Mucosa of rectum (tissue), 2 donors: ENCODE measurements at regions not wholly inside any gene's neighbourhood (a gene's known extent, or its start where the extent isn't known, plus 50 kb on each side); places are given as distances from the start of the nearest gene placed in this dataset.

Experiments used
- H3K27ac ChIP-seq, 2 donors: one replicate each; pipeline ENCODE4 v1.7.0; 2013; ENCODE audit warnings: inconsistent platforms in 2 of 2, low read depth in 2 of 2, low read length in 2 of 2
- H3K27me3 ChIP-seq, 2 donors: one replicate each; pipeline ENCODE4 v1.7.0; 2013; ENCODE audit warnings: low read length in 2 of 2; ENCODE audit not compliant: control insufficient read depth in 2 of 2, insufficient read depth in 2 of 2
- H3K36me3 ChIP-seq, 2 donors: one replicate each; pipeline ENCODE4 v1.7.0; 2013; ENCODE audit warnings: low read length in 2 of 2; ENCODE audit not compliant: control insufficient read depth in 2 of 2, insufficient read depth in 2 of 2
- H3K4me1 ChIP-seq, 2 donors: one replicate each; pipeline ENCODE4 v1.7.0; 2013; ENCODE audit warnings: low read length in 2 of 2, mild to moderate bottlenecking in 1 of 2; ENCODE audit not compliant: control insufficient read depth in 2 of 2, insufficient read depth in 2 of 2
- H3K4me3 ChIP-seq, 2 donors: one replicate each; pipeline ENCODE4 v1.7.0; 2013; ENCODE audit warnings: low read length in 2 of 2
- H3K9ac ChIP-seq, 2 donors: one replicate each; pipeline ENCODE4 v1.7.0; 2013; ENCODE audit warnings: low read length in 2 of 2, low read depth in 1 of 2, mild to moderate bottlenecking in 1 of 2
- H3K9me3 ChIP-seq, 2 donors: one replicate each; pipeline ENCODE4 v1.7.0; 2013; ENCODE audit warnings: low read length in 2 of 2; ENCODE audit not compliant: control insufficient read depth in 2 of 2
- donor health status: healthy.
- donor health status: Normal muscosa, but diverticular disease.

DNA sequence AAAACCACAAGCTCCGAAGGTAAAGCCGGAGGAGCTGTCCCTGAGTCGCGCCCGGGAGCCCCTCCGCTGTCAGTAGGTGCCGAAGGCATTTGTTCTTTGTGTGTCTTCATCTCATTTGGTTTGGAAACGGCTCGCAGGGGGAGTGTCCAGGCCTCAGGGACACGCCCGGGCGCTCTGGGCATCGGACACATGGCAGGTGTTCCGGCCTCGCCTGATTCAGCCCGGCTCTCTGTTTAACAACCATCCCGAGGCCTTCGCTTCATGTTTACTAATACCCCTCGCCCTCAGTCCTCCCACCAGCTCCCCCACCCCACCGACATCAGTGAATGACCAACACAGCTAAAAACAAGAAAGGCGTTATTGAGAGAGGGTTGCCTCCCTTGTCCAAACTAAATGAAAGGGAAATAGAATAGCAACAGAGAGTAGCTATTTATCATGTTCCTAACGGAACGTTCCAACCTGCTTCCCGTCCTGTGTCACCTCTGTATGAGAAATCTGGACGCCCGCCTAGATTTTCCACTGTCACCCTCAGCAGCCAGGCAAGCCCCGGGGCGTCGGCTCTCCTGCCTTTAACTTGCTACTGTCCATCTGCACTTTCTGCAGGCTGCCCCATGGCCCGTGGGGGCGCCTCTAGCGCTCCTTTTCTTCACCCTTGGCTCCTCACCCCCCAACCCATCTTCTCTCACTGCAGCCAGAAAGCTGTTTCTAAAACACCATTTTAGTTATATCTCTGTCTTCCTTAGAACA, 73.9 kb downstream of the MYCN start:
- Histone ChIP-seq H3K9ac (no peak overlapping the region), H3K27ac (no peak overlapping the region)

DNA sequence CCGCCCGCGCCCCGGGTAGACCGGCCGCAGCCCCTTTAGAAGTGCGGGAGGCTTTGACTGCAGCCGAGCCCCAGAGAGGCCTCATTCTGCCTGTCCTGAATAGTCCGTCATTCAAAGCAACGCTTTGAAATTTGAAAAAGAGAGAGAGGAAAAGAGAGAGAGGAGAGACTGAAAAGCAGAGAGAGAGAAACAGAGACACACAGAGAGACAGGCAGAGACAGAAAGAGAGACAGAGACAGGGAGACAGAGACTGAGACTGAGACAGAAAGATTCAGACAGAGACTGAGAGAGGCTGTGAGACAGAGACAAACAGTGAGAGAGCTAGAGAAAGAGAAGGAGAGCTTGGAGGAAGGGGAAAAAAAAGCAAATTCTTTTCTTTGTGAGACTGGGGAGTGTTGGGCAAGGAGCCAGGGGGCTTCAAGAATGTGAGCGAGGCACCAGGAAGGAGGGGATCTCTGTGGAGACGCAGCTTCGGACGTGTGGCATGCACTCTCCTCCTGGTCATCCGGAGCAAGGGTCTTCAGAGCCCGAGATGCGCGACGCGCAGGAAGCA, 73.1 kb downstream of the MYCN start:
- peaks cover 5 to 14% of the 10 kb centered on the region in 2 donors for H3K4me1 ChIP-seq
- H3K27me3 ChIP-seq, result peaks cover 3 to 4% of the 10 kb centered on the region in 2 donors
- no peaks in the 10 kb centered on the region for H3K9me3 ChIP-seq
- no peaks in the 10 kb centered on the region for H3K36me3 ChIP-seq
- peak overlapping the region in 1 of 2 donors; percentile 15 for H3K4me3 ChIP-seq
- H3K27ac ChIP-seq, result peak overlapping the region; percentile 43
- H3K9ac ChIP-seq, result peak overlapping the region in 1 of 2 donors; percentile 28

More for the DNA sequence above, 73.9 kb downstream of the MYCN start:
- Histone ChIP-seq H3K4me3 (peak overlapping the region in 1 of 2 donors; percentile 15), H3K27me3 (peaks cover 3 to 4% of the 10 kb centered on the region in 2 donors), H3K9me3 (no peaks in the 10 kb centered on the region), H3K4me1 (peaks cover 5 to 14% of the 10 kb centered on the region in 2 donors), H3K36me3 (no peaks in the 10 kb centered on the region)

GRCh38 chr2:16012626-16013358, 72.4 kb downstream of the MYCN start:
- H3K9ac ChIP-seq, result peak overlapping the region in 1 of 2 donors; percentile 28
- H3K36me3 ChIP-seq, result no peaks in the 10 kb centered on the region
- H3K27ac ChIP-seq, result peak overlapping the region; percentile 43
- no peaks in the 10 kb centered on the region for H3K9me3 ChIP-seq
- H3K4me3 ChIP-seq, result no peak overlapping the region
- H3K27me3 ChIP-seq, result peaks cover 3 to 4% of the 10 kb centered on the region in 2 donors
- peaks cover 5 to 14% of the 10 kb centered on the region in 2 donors for H3K4me1 ChIP-seq

GRCh38 chr2:16012029-16012596, 71.8 kb downstream of the MYCN start:
- Histone ChIP-seq H3K9ac (no peak overlapping the region), H3K36me3 (no peaks in the 10 kb centered on the region), H3K4me1 (peaks cover 5 to 14% of the 10 kb centered on the region in 2 donors), H3K27me3 (peaks cover 3 to 4% of the 10 kb centered on the region in 2 donors), H3K9me3 (no peaks in the 10 kb centered on the region), H3K4me3 (no peak overlapping the region), H3K27ac (no peak overlapping the region)

GRCh38 chr2:16011621-16011960, 71.2 kb downstream of the MYCN start:
- Histone ChIP-seq H3K9me3 (no peaks in the 10 kb centered on the region), H3K4me3 (no peak overlapping the region), H3K36me3 (no peaks in the 10 kb centered on the region), H3K27me3 (peaks cover 3 to 4% of the 10 kb centered on the region in 2 donors), H3K4me1 (peaks cover 5 to 17% of the 10 kb centered on the region in 2 donors), H3K27ac (no peak overlapping the region), H3K9ac (no peak overlapping the region)

GRCh38 chr2:16010951-16011620, 70.7 kb downstream of the MYCN start:
- no peak overlapping the region for H3K9ac ChIP-seq
- no peak overlapping the region for H3K4me3 ChIP-seq
- no peaks in the 10 kb centered on the region for H3K9me3 ChIP-seq
- H3K4me1 ChIP-seq, result peaks cover 5 to 22% of the 10 kb centered on the region in 2 donors
- H3K36me3 ChIP-seq, result no peaks in the 10 kb centered on the region
- H3K27ac ChIP-seq, result no peak overlapping the region
- peaks cover 3 to 4% of the 10 kb centered on the region in 2 donors for H3K27me3 ChIP-seq

GRCh38 chr2:16010011-16010410, 69.7 kb downstream of the MYCN start:
- Histone ChIP-seq H3K27ac (no peak overlapping the region), H3K36me3 (no peaks in the 10 kb centered on the region), H3K9ac (no peak overlapping the region), H3K27me3 (peaks cover 3 to 4% of the 10 kb centered on the region in 2 donors), H3K4me3 (no peak overlapping the region), H3K9me3 (no peaks in the 10 kb centered on the region), H3K4me1 (peaks cover 5 to 26% of the 10 kb centered on the region in 2 donors)

DNA sequence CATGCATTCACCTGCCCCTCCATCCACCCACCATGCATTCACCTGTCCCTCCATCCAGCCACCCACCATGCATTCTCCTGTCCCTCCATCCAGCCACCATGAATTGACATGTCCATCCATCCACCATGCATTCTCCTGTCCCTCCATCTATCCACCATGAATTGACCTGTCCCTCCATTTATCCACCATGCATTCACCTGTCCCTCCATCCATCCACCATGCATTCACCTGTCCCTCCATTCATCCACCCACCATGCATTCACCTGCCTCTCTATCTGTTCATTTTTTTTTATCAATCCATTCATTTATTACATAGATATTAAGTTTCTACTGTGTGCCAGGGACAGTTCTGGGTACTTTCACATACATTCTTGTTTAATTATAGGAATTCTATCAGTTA, 69.2 kb downstream of the MYCN start:
- Histone ChIP-seq H3K4me1 (peaks cover 5 to 26% of the 10 kb centered on the region in 2 donors), H3K4me3 (no peak overlapping the region), H3K9ac (no peak overlapping the region), H3K27me3 (peaks cover 3 to 4% of the 10 kb centered on the region in 2 donors), H3K9me3 (no peaks in the 10 kb centered on the region), H3K27ac (no peak overlapping the region), H3K36me3 (no peaks in the 10 kb centered on the region)

DNA sequence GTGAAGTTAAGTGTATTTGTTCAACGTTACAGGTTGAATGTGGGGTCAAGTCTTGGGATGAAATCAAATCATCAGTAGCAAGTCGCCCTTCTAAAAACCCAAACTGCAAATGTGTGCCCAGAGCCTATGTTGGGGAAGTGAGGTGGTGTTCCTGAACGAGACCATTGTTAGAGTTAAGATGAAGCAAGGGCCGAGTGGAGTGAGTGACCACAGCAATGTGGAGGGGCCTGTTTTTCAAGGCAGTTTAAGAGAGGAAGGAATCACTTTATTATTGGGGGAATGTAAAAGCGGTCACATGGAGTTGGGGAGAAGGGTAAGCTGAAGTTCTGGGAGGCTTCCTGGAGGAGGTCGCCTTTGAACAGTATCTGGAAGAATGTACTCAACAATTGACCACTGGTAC, 68.5 kb downstream of the MYCN start:
- H3K4me1 ChIP-seq, result peaks cover 5 to 25% of the 10 kb centered on the region in 2 donors
- peaks cover 3 to 4% of the 10 kb centered on the region in 2 donors for H3K27me3 ChIP-seq
- no peak overlapping the region for H3K27ac ChIP-seq
- H3K9ac ChIP-seq, result no peak overlapping the region
- no peaks in the 10 kb centered on the region for H3K36me3 ChIP-seq
- H3K4me3 ChIP-seq, result no peak overlapping the region
- no peaks in the 10 kb centered on the region for H3K9me3 ChIP-seq
